ENCODE measurements at regions not wholly inside any gene's neighbourhood (a gene's known extent, or its start where the extent isn't known, plus 50 kb on each side); places are given as distances from the start of the nearest gene placed in this dataset.

DNA sequence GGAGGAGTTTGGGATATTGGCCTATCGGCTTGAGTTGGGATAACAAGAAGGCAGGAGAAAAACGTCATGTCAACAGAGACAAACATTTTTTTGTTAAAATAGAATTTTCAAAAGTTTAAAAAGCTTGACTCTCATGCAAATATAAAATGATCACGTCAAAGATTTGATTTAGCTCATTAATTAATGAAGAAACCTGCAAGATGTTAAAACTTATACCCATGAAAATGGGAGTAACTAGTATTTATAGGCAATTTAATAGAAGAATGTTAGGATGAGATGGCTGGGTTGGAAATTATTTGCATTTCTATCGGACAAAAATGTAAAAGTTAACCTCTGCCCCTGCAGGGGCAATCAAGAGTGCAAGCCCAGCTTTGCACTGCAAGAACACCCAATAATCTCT is 184.6 kb upstream of the BCOR start:
- no peaks in the 10 kb centered on the region for H3K36me3 ChIP-seq (ENCODE audit: control insufficient read depth, insufficient read depth, low read length)
- no peak for DNase-seq (ENCODE audit: extremely low read depth, insufficient read length)
- TF ChIP-seq, protein P1, sequence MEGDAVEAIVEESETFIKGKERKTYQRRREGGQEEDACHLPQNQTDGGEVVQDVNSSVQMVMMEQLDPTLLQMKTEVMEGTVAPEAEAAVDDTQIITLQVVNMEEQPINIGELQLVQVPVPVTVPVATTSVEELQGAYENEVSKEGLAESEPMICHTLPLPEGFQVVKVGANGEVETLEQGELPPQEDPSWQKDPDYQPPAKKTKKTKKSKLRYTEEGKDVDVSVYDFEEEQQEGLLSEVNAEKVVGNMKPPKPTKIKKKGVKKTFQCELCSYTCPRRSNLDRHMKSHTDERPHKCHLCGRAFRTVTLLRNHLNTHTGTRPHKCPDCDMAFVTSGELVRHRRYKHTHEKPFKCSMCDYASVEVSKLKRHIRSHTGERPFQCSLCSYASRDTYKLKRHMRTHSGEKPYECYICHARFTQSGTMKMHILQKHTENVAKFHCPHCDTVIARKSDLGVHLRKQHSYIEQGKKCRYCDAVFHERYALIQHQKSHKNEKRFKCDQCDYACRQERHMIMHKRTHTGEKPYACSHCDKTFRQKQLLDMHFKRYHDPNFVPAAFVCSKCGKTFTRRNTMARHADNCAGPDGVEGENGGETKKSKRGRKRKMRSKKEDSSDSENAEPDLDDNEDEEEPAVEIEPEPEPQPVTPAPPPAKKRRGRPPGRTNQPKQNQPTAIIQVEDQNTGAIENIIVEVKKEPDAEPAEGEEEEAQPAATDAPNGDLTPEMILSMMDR (IDR thresholded peaks at IDR 0.05; ENCODE audit: insufficient read depth, low read length, poor library complexity, severe bottlenecking) = no peak
- no peak overlapping the region for H3K4me3 ChIP-seq (replicated peaks; ENCODE audit: low read depth, low read length)
- no peaks in the 10 kb centered on the region for H3K27me3 ChIP-seq (replicated peaks; ENCODE audit: control insufficient read depth, insufficient read depth, low read length)

- no peak for DNase-seq (ENCODE audit: extremely low read depth, insufficient read length)
- no peaks in the 10 kb centered on the region for H3K27me3 ChIP-seq (replicated peaks; ENCODE audit: control insufficient read depth, insufficient read depth, low read length)
- no peak overlapping the region for H3K4me3 ChIP-seq (replicated peaks; ENCODE audit: low read depth, low read length)
- no peaks in the 10 kb centered on the region for H3K36me3 ChIP-seq (ENCODE audit: control insufficient read depth, insufficient read depth, low read length)
- TF ChIP-seq, protein P1 (IDR thresholded peaks at IDR 0.05; ENCODE audit: insufficient read depth, low read length, poor library complexity, severe bottlenecking) = no peak
Observed at GRCh38 chrX:40281336-40282005, 183.7 kb upstream of the BCOR start.

DNA sequence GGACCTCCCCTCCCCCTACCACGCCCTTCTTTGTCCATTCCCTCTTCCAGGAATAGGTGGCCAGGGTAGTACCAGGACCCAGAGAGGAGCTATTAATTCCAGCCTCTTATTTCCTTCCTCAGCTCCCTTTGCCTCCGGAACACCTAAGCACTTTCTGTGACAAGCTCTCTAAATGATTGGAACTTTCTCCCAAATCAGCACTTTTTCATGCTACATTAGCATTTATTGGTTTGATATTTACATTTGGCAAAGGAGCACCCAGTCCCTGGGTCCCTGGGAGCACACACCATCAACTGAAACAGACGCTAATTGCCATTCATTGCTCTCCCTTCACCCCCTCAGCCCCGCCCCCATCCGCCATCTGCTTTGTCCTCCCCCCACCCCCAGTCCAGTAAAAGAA is 182.0 kb upstream of the BCOR start:
- TF ChIP-seq, protein P1 (IDR thresholded peaks at IDR 0.05; ENCODE audit: insufficient read depth, low read length, poor library complexity, severe bottlenecking) = no peak

GRCh38 chrX:40279091-40279430 is 181.3 kb upstream of the BCOR start:
- Histone ChIP-seq H3K27me3 (replicated peaks; ENCODE audit: control insufficient read depth, insufficient read depth, low read length) (no peaks in the 10 kb centered on the region), H3K36me3 (ENCODE audit: control insufficient read depth, insufficient read depth, low read length) (no peaks in the 10 kb centered on the region), H3K4me3 (replicated peaks; ENCODE audit: low read depth, low read length) (no peak overlapping the region)
- DNase-seq (ENCODE audit: extremely low read depth, insufficient read length) = no peak
- TF ChIP-seq, protein P1 (IDR thresholded peaks at IDR 0.05; ENCODE audit: insufficient read depth, low read length, poor library complexity, severe bottlenecking) = no peak

More for the DNA sequence above, 182.0 kb upstream of the BCOR start:
- H3K27me3 ChIP-seq (replicated peaks; ENCODE audit: control insufficient read depth, insufficient read depth, low read length) = no peaks in the 10 kb centered on the region
- no peak for DNase-seq (ENCODE audit: extremely low read depth, insufficient read length)
- no peaks in the 10 kb centered on the region for H3K36me3 ChIP-seq (ENCODE audit: control insufficient read depth, insufficient read depth, low read length)
- H3K4me3 ChIP-seq (replicated peaks; ENCODE audit: low read depth, low read length) = no peak overlapping the region

GRCh38 chrX:40278340-40279090 is 180.8 kb upstream of the BCOR start:
- no peaks in the 10 kb centered on the region for H3K27me3 ChIP-seq (replicated peaks; ENCODE audit: control insufficient read depth, insufficient read depth, low read length)
- no peak overlapping the region for H3K4me3 ChIP-seq (replicated peaks; ENCODE audit: low read depth, low read length)
- TF ChIP-seq, protein P1 (IDR thresholded peaks at IDR 0.05; ENCODE audit: insufficient read depth, low read length, poor library complexity, severe bottlenecking) = no peak
- DNase-seq (ENCODE audit: extremely low read depth, insufficient read length) = no peak
- H3K36me3 ChIP-seq (ENCODE audit: control insufficient read depth, insufficient read depth, low read length) = no peaks in the 10 kb centered on the region

Measured in GM06990 (cell line).